HG02852 (cell line): ENCODE measurements at regions not wholly inside any gene's neighbourhood (a gene's known extent, or its start where the extent isn't known, plus 50 kb on each side); places are given as distances from the start of the nearest gene placed in this dataset.

ENCODE experiments used
- ATAC-seq: cut with Tn5 transposase; IDR thresholded peaks from one replicate; pipeline ENCODE4 v1.9.1; 2021; ENCODE audit warnings: mild to moderate bottlenecking, moderate library complexity; ENCODE audit not compliant: unreplicated experiment

GRCh38 chr20:60125513-60125912 lies 167.3 kb downstream of the CDH26 start:
- ATAC-seq: no peak

DNA sequence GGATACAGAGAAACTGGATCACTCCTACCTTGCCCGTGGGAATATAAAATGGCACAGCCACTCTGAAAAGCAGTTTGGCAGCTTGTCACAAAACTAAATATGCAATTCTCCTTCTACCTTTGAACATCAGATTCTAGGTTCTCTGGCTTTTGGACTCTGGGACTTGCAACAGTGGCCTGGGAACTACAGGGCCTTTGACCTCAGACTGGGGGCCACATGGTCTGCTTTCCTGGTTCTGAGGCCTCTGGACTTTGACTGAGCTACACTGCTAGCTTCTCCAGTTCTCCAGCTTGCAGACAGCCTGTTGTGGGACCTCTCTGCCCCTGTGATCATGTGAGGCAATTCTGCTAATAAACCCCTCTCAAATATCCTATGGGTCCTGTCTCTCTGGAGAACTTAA lies 168.8 kb downstream of the CDH26 start:
- no peak for ATAC-seq

DNA sequence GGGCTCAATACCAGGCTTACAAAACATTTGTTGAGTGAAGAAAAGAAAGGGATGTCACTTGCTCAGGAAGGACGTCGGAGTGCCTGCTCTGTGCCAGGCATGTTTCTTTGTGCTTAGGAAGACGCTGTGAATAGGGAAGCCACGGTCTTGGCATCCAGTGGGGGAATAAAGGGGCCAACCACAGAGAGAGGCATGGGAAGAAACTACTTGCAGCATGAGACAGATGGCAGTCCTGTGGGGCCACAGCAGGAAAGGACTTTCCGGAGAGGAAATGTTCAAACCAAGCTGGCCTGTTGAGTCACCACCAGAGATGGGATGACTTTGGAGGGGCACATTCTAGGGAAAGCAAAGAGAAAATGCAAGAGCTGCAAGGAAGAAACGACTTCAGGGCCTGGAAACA lies 173.2 kb downstream of the CDH26 start:
- no peak for ATAC-seq

GRCh38 chr20:60132162-60132826 lies 174.1 kb downstream of the CDH26 start:
- ATAC-seq: no peak

DNA sequence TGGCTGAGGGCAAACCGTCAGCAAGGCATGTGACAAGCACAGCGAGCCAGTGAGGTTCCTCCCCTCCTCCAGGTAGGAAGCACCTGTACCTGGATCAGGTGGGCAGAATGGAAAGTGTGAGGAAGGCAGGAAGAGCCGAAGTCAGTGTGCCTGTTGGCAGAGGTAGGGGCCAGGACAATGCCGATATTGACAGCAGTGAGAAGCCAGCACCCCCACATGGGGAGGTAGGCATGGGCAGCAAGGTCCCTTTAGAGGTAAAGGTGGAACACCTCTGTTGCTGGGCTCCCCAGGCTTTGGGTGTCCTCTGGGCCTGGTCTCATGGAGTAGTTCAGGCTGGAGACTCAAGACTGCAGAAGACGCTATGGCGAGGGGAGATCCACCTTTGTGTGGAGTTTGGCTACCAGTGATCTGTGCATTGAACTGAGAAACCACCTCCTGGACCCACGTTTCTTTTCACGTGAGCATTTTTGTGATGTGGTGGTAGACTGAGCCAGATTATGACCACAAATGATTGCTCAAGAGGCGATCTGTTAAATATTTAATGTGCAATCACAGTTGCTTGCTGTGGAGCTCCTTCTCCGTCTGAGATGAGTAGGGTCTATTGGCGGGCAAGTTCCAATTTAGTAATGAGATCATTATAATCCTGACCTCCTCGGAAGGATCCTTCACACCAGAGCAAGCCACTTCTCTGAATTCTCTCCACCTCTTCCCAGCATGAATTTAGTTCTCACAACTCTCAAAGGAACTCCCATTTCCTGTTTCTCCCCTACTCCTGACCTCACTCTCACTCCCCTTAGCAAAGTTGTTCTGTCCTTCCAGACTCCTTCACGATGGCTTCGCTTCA lies 174.8 kb downstream of the CDH26 start:
- no peak for ATAC-seq

GRCh38 chr20:60135276-60135675 lies 177.1 kb downstream of the CDH26 start:
- no peak for ATAC-seq

- ATAC-seq: no peak
Measured at GRCh38 chr20:60136645-60137401, 178.6 kb downstream of the CDH26 start.

- ATAC-seq: peak; percentile 46
Measured at GRCh38 chr20:60137657-60138245, 179.5 kb downstream of the CDH26 start.

DNA sequence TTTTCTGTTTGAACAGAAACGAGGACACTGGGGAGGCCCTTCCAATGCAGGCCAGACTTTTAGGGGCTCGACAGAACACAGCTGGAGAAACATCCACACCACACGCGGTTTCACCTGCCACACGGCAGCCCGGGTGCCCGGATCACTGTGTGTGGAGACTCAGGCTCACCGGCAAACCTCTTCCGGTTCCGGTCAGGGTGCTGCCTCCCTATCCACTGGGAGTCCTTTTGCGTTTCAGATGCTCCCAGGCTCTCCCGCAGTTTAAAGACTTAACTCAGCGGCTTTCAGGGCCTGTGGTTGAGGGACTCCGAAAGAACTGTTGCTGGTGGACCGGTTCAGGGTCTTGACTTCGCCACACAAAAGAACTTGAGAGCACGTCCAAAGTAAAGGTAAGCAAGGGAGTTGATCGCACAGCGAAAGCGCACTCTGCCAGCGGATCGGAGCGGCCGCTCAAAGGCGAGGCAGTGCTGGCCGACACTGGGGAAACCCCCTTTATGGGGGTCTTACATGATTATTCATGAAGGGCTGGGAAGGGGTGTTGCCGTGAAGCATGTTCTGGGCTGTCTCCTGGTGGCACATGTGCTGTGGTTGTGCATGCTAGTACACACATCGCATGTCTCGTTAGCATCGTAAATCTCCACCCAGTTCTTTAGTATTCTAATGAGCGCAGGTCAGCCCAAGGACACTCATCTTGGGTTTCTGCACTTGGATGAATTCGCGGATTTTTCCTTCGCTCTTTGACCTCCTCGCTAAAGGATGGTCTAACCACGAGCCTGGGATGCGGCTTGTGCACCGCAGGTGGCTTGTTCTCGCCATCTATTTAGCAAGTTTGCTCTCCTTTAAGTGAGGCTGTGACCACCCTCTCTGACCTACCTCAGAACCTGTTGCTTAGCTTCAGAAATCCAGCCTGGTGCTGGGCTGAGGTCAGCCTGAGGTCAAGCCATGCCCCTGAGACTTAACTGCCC lies 180.3 kb downstream of the CDH26 start:
- ATAC-seq: peak; percentile 76

DNA sequence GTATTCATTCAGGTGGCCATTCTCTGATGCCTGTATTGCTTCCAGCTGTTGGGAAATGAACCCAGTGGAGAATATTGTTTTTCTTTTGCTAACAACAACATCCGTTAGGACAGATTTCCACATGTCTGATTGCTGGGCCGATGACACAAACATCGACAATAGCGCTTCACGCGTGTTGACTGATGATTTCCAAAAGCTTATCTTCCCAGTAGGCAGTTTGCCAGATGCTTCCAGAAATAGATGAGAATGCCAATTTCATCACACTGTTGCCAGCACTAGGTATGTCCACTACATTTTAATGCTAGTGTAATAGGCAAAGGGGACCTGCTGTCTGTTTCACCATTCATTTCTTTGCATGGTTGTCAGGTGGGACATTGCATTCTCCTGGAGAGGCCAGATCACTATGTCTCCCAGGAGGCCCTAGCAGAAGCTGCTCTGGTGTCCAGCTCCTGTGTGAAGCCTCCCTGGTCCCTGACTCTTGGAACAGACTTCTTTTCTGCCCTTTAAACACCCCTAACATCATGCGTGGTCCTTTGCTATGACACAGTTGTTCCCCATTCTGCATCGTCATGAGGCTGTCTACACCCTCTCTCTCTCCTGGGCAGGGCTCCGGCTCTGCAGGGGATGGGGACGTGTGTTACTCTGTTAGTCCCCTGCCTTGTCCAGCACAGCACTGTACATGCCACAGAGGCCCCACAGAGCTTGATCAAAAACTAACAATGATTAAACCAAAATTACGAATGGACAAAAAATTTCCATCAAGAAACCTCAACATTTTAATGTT lies 181.6 kb downstream of the CDH26 start:
- ATAC-seq: no peak

DNA sequence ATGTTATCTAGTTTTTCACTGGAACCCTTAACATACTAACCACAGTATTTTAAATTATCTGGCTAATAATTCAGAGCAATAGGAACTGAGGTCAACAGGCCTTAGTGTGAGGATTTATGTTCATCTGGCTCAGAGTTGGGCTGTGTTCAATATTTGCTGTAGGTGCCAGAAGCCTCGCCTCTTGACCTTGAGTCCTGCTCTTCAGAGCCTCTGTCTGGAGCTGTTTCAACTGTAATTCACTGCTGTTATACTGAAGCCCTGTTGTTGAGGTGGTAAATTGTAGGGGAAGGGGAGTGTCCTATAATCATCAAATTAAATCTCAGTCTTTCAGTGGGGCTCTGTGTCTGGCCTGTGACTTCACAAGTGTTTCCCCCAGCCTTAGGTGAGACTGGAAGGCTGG lies 184.4 kb downstream of the CDH26 start:
- ATAC-seq: no peak

DNA sequence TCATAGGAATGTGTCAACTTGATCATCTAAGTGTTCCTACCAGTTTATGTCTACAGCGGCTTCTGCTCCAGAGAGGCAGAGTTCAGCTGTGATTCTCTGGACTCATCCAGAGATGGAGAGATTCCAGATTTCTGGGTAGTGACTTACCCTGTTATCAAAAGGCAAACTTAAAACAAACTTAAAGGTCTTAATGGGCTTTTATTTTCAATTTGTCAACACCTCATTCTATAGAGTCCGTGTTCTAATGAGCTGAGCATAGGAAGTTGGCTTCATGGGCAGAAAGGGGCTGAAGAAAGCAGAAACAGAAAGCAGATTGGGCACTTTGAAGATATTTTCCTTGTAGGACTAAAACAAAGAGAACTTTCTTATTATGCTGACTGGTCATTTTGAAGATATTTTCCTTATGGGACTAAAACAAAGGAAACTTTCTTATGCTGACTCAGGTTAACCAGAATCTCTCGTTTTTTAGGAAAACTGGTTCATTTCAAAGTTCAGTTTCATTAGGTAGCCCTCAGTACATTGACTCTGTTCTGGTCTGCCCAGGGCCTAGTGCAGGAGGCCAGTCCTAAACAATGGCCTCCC lies 185.1 kb downstream of the CDH26 start:
- ATAC-seq: no peak

GRCh38 chr20:60144404-60144803 lies 186.2 kb downstream of the CDH26 start:
- ATAC-seq: no peak

- no peak for ATAC-seq
Measured at GRCh38 chr20:60144974-60145527, 186.8 kb downstream of the CDH26 start.

GRCh38 chr20:60147004-60147403 lies 188.8 kb downstream of the CDH26 start:
- no peak for ATAC-seq

GRCh38 chr20:60148885-60149284 lies 190.7 kb downstream of the CDH26 start:
- ATAC-seq: no peak

DNA sequence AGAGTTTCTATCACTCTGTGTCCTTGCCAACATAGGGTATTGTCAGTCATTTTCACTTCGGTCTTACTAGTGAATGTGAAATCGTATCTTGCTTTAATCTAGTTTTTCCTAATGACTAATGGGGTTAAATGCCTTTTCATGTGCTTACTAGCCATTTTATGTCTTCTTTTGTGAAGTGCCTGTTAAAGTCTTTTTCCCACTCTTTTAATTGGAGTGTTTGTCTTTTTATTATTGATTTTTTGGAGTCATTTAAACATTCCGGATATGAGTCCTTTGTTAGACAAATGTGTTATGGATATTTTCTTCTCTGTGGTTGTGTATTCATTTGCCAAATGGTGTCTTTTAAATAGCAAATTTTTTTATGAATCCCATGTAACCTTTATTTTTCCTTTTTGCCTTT lies 194.6 kb downstream of the CDH26 start:
- no peak for ATAC-seq

GRCh38 chr20:60160451-60161145 lies 202.4 kb downstream of the CDH26 start:
- ATAC-seq: no peak
